ENCODE measurements at regions not wholly inside any gene's neighbourhood (a gene's known extent, or its start where the extent isn't known, plus 50 kb on each side); places are given as distances from the start of the nearest gene placed in this dataset.
"Not testable (repeated sequence)": the region's sequence is repeated elsewhere in the genome, so short reads cannot be mapped to it uniquely, and the experiment has no call there.

DNA sequence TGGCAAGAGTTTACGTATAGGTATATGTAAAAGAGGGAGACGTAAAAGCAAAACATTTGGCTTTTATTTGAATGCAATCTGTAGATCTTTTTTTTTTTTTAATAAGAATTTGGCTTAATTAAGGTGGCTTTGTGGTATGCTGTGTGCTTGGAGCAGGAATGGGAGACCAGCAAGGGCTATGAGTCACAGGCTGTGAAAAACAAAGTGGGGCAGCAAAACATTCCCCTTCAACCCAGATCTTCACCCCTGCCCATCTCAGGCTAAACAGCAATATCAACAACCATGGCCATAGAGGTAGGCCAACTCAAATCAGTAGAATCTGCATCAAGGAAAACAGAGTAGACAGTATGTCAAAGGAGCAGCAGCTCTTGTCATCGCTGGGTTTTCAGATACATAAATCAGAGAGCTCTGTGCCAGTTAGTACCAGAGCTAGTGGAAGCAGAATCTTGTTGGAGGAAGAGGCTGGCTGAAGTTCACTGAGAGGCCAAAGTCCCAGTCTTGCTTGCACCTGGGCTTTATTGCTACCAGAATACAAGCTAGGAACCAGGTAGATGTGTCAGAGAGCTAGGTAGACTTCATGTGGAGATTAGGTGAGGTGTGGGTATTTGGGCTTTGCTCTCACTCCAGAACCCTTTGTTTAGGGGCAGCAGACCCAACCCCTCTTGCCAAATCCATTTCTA is 191.5 kb upstream of the FANCL start:
- DNase-seq (ENCODE audit: low read depth), result no peak

GRCh38 chr2:58429014-58429875 is 188.1 kb upstream of the FANCL start:
- no peak for DNase-seq (ENCODE audit: low read depth)

- DNase-seq (ENCODE audit: low read depth), result no peak
These were observed 187.2 kb upstream of the FANCL start for GRCh38 chr2:58428096-58429013.

DNA sequence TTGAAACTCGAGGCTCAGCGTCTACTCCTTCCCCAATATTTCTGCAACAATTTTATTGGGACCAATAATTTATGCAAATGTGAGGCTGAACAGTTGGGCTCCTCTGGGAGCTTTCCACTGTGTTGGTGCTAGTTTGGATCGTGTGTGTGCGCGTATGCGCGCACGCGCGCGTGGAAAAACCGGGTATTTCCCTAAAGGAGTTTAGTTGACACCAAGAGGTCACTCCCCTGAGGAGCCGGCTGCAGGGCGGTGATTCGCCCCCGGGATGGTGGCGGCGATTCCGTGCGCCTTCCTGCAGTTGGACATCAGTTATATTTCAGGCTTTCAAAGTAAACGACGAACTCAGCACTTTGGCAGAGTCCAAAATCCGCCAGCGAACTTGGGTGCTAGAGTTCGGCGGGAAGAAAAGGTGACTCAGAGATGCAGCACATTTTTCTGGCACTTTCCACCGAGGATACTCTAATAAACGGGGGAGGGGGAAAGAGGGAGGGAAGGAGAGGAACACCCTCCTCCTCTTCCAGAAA is 186.5 kb upstream of the FANCL start:
- peak; percentile 5 for DNase-seq (ENCODE audit: low read depth)

- no peak for DNase-seq (ENCODE audit: low read depth)
These were observed 184.2 kb upstream of the FANCL start for GRCh38 chr2:58425368-58425767.

DNA sequence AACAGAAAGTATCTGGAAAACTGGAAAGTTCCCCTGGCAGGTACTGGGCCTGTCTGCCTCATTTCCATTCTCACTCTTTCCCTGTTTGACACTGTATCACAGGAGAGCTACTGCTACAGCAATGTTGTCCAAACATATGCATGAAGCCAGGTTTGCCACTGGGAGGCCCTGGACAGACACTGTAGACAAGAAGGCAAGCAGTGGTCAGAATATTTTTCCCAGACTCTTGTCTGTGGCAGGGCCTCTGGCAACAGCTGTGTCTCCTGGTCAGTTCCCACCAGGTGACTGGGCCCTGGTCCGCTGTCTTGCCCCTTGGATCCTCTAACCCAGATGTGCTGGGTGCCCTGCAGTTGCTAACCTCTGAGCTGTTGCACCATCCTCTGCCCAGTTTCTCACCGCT is 178.9 kb upstream of the FANCL start:
- DNase-seq (ENCODE audit: low read depth), result no peak

GRCh38 chr2:58416696-58417095 is 175.6 kb upstream of the FANCL start:
- DNase-seq (ENCODE audit: low read depth), result no peak

DNA sequence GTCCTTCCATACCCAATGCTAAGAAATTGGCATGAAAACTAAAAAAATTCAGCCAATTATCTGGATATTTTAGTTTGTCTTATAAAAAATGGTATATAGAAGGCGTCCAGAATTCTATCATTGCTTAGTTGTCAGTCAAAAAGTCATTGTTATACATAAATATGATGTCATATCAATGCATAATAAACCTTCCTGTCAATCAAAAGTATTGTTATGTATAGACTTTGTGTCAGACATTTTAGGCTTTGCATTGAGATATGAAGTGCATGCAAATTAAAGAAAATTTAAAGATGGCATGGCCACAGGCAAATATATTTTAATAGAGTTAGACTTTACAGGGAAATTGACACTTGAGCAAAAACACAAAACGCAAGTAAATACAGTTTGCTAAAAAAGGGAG is 173.4 kb upstream of the FANCL start:
- no peak for DNase-seq (ENCODE audit: low read depth)

DNA sequence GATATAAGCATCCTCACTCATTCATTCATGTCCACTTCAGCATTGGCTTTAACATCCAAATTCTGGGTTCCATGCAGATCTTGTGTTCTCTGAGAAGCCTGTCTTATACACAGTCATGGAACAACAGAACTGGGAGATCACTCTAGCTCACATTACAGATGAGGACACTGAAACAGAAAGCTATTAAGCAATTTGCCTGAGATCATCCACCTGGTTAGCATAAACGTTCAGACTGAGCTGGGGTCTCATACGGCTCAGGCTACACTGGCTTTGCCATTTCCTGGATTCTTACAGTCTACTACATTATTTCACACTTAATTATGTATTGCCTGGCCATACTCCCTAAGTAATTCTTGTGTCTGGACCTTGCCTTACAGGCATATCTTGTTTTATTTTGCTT is 169.4 kb upstream of the FANCL start:
- DNase-seq (ENCODE audit: low read depth), result no peak

DNA sequence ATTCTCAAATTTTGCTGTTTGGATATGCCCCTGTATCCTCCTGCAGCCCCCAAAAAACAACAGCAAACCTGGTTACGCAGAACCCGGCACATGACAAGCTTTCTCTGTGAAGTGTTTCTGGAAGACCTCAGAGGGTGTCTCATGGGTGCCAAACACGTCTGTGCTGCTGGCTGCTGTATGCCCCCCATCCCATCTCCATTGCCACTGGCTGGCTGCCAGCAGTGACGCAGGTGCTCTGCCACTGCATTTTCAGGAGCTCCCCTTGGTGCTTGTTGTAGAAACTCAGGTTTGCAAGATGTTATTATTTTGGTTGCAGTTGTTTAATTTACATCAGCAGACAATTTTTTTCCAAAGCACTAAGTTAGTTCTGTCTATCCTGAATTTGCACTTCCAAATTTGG is 166.4 kb upstream of the FANCL start:
- DNase-seq (ENCODE audit: low read depth), result no peak

- no peak for DNase-seq (ENCODE audit: low read depth)
These were observed 164.2 kb upstream of the FANCL start for GRCh38 chr2:58405341-58405740.

DNA sequence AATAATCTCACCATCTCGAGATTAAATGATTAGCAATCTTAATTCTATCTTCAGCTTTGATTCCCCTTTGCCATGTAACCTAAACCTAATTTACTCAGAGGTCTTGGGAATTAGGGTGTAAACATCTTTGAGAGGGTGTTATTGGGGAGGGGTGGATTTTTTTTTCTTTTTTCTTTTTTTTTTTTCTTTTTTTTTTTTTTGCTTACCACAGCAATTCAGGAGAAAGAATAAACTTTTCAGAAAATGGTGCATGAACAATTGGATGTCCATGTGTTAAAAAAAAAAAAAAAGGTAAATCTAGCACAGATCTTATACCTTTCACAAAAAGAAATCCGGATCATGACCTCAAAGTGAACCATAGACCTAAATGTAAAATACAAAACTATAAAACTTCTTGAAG is 160.8 kb upstream of the FANCL start:
- no peak for DNase-seq (ENCODE audit: low read depth)

GRCh38 chr2:58398406-58398805 is 157.3 kb upstream of the FANCL start:
- DNase-seq (ENCODE audit: low read depth), result no peak

GRCh38 chr2:58387701-58388100 is 146.6 kb upstream of the FANCL start:
- no peak for DNase-seq (ENCODE audit: low read depth)

DNA sequence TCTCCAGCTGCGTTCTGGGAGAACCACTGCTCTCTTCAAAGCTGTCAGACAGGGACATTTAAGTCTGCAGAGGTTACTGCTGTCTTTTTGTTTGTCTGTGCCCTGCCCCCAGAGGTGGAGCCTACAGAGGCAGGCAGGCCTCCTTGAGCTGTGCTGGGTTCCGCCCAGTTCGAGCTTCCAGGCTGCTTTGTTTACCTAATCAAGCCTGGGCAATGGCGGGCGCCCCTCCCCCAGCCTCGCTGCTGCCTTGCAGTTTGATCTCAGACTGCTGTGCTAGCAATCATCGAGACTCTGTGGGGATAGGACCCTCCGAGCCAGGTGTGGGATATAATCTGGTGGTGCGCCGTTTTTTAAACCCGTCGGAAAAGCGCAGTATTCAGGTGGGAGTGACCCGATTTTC is 145.8 kb upstream of the FANCL start:
- not testable (repeated sequence) for DNase-seq (ENCODE audit: low read depth)

GRCh38 chr2:58378152-58378551 is 137.0 kb upstream of the FANCL start:
- DNase-seq (ENCODE audit: low read depth), result no peak

- DNase-seq (ENCODE audit: low read depth), result no peak
These were observed 136.1 kb upstream of the FANCL start for GRCh38 chr2:58377181-58377580.

GRCh38 chr2:58376592-58376991 is 135.5 kb upstream of the FANCL start:
- DNase-seq (ENCODE audit: low read depth), result peak; percentile 3

GRCh38 chr2:58369594-58369993 is 128.5 kb upstream of the FANCL start:
- no peak for DNase-seq (ENCODE audit: low read depth)

DNA sequence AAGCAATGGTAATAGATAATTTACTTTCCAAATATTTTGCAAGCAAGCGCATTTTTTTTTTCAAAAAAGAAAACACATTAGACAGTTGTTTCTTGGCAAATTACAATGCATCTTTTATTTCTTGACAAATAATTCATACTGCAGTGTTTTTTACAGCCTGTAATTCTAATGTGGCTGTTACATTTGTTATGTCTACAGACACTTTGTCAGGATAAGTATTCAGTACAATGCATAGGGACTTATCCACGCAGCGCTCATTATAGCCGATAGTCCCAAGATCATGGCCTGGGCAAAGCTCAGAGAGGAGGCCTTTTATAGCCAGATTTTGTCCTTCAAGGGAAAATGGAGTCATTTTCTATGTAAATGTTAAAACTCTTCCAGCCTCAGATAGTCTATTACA is 123.0 kb upstream of the FANCL start:
- no peak for DNase-seq (ENCODE audit: low read depth)

DNA sequence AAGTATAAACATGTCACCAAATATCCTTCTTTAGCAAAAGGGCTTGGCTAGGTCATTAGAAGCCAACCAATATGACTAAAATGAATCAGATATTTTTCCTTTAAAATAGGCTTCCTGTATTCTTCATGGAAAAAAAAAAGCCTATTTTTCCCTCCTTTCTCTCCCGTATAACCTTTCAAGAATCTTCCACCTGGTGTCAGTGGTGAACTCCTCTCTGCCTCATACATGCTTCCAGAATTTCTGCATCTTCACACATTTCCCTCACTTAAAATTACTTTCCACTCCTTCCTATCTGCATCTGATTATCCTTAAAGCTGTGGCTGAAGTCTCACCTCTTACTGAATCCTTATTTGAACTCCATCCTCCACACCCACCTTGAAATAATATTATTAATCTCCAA is 116.9 kb upstream of the FANCL start:
- no peak for DNase-seq (ENCODE audit: low read depth)

- DNase-seq (ENCODE audit: low read depth), result no peak
These were observed 116.4 kb upstream of the FANCL start for GRCh38 chr2:58357521-58357920.
